Sigmoid colon (tissue), 6 donors: ENCODE measurements at regions not wholly inside any gene's neighbourhood (a gene's known extent, or its start where the extent isn't known, plus 50 kb on each side); places are given as distances from the start of the nearest gene placed in this dataset.

Experiments used
- DNase-seq: peaks from one replicate; pipeline ENCODE4 v3.0.0-alpha.2; 2019
- H3K27ac ChIP-seq, 4 donors: fragments of 200-600 bp; sonication (generic); one replicate each; pipeline ENCODE4 v1.5.1; 2016 to 2019; ENCODE audit warnings: mild to moderate bottlenecking in 1 of 4
- H3K27me3 ChIP-seq, 3 donors: fragments of 200-600 bp; sonication (generic); one replicate each; pipeline ENCODE4 v1.5.1; 2019; ENCODE audit warnings: mild to moderate bottlenecking in 1 of 3
- H3K36me3 ChIP-seq, 4 donors: fragments of 200-600 bp; sonication (generic); one replicate each; pipeline ENCODE4 v1.5.1; 2016 to 2019
- H3K4me1 ChIP-seq, 4 donors: fragments of 200-600 bp; sonication (generic); one replicate each; pipeline ENCODE4 v1.5.1; 2017 to 2019
- H3K4me3 ChIP-seq, 4 donors: fragments of 200-600 bp; sonication (generic); one replicate each; pipeline ENCODE4 v1.5.1; 2017 to 2019; ENCODE audit warnings: mild to moderate bottlenecking in 2 of 4, moderate library complexity in 1 of 4
- H3K9me3 ChIP-seq, 4 donors: fragments of 200-600 bp in 3 of 4; sonication (generic) in 3 of 4; one replicate each; pipeline versions ENCODE4 v1.5.1 to v1.6.1; 2013 to 2019
- CTCF ChIP-seq, 4 experiments: fragments of 450-650 bp in 3 of 4; fragments of 200-600 bp in 1 of 4; IDR thresholded peaks; one replicate each; pipeline ENCODE4 v1.5.1; 2016 to 2019; ENCODE audit warnings: antibody characterized with exemption in 4 of 4, mild to moderate bottlenecking in 3 of 4, moderate library complexity in 2 of 4
- EP300 ChIP-seq, 4 donors: sonication (generic); formaldehyde crosslinking; IDR thresholded peaks; one replicate each; pipeline ENCODE4 v1.6.1; 2017; ENCODE audit warnings: antibody characterized with exemption in 4 of 4
- POLR2A ChIP-seq, 2 donors: fragments of 450-650 bp; IDR thresholded peaks; one replicate each; pipeline ENCODE4 v1.6.1; 2016; ENCODE audit warnings: antibody characterized with exemption in 2 of 2, mild to moderate bottlenecking in 2 of 2, moderate library complexity in 2 of 2
- POLR2AphosphoS5 ChIP-seq, 4 donors: sonication (generic); formaldehyde crosslinking; IDR thresholded peaks; one replicate each; pipeline ENCODE4 v1.6.1; 2017; ENCODE audit warnings: antibody characterized with exemption in 4 of 4
- WGBS, 2 donors: extraction: QIAGEN DNeasy Blood & Tissue Kit; methylation state at CpG; one replicate each; pipeline ENCODE4 v1.1.7; 2013; 5-methylcytosine and 5-hydroxymethylcytosine counted together
- intact Hi-C: fragments of 100-400 bp; cut with DNase I; formaldehyde crosslinking; loops from one replicate; pipeline ENCODE4 v1.15.1; 2023
- donor health status: healthy with polysubstance abuse.
- donor health status: healthy.

DNA sequence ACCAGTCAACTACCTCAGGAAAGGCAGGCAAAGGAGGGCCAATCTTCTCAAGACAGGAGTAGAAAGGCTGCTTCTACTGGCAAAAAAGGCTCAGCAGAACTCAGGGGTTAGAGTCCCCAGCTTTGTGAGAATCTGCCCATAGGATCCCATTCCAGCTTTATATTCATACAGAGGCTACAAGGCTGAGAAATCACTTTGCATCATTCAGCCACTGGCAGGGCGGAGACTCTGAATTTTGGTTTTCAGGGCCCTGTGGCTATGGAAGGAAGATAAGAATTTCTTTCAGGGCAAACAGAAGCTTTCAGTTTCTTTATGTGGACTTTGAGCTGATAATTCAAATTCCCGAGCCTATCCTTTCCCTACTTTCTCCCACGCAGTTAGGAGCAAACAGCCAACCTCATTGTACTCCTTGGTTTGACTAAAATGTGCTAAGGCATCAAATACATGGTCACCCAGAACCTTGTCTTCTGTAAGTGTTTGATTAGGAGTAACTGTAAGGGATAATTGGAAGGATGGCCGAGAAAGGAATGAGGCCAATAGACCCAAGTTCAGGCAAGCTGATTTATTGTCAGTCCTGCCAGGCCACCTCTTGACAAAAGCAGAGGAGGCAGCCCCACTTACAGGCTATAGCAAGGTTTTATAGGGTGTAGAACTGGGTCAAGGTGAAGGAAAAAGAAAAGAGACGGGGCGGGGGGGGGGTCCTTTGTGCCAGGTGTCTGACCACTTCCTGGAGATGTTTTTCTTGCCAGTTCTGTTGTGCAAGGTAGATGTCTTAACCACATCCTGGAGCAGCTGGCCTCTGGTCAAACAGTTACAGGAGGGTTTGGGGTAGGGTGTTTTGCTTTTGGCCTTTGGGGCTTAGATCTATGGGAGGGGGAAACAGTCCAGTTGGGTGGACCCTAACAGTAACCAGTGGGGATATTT lies 165.3 kb upstream of the PPP1R2C start:
- no peaks in the 10 kb centered on the region for H3K4me1 ChIP-seq
- H3K4me3 ChIP-seq = no peak overlapping the region
- H3K36me3 ChIP-seq = no peaks in the 10 kb centered on the region
- no peaks in the 10 kb centered on the region for H3K9me3 ChIP-seq
- no peak for DNase-seq
- WGBS, 2 donors = 18 to 43% methylated on average over 6 of the region's 6 CpGs
- TF ChIP-seq CTCF (IDR thresholded peaks at IDR 0.05) (no peak), POLR2A (IDR thresholded peaks at IDR 0.05) (no peak), EP300 (IDR thresholded peaks at IDR 0.05) (no peak), POLR2AphosphoS5 (IDR thresholded peaks at IDR 0.05) (no peak)
- intact Hi-C loops = no loop called here
- H3K27me3 ChIP-seq = no peaks in the 10 kb centered on the region
- no peak overlapping the region for H3K27ac ChIP-seq

- Histone ChIP-seq H3K27ac (no peak overlapping the region), H3K27me3 (no peaks in the 10 kb centered on the region), H3K9me3 (no peaks in the 10 kb centered on the region), H3K4me1 (no peaks in the 10 kb centered on the region), H3K36me3 (no peaks in the 10 kb centered on the region), H3K4me3 (no peak overlapping the region)
- intact Hi-C loops = no loop called here
- WGBS, 2 donors = 70 to 91% methylated on average over 3 of the region's 3 CpGs
- DNase-seq = no peak
- TF ChIP-seq CTCF (IDR thresholded peaks at IDR 0.05) (no peak), EP300 (IDR thresholded peaks at IDR 0.05) (no peak), POLR2A (IDR thresholded peaks at IDR 0.05) (no peak), POLR2AphosphoS5 (IDR thresholded peaks at IDR 0.05) (no peak)
These were observed 166.5 kb upstream of the PPP1R2C start for GRCh38 chrX:42944381-42944998.

- Histone ChIP-seq H3K4me3 (no peak overlapping the region), H3K27ac (no peak overlapping the region), H3K27me3 (no peaks in the 10 kb centered on the region), H3K4me1 (no peaks in the 10 kb centered on the region), H3K36me3 (no peaks in the 10 kb centered on the region), H3K9me3 (no peaks in the 10 kb centered on the region)
- intact Hi-C loops = no loop called here
- DNase-seq = no peak
- WGBS, 2 donors = 78 to 90% methylated on average over 6 of the region's 6 CpGs
- TF ChIP-seq POLR2A (IDR thresholded peaks at IDR 0.05) = no peak
- TF ChIP-seq POLR2AphosphoS5 (IDR thresholded peaks at IDR 0.05) = no peak
- no peak for TF ChIP-seq EP300 (IDR thresholded peaks at IDR 0.05)
- TF ChIP-seq CTCF (IDR thresholded peaks at IDR 0.05) = no peak
These were observed 168.7 kb upstream of the PPP1R2C start for GRCh38 chrX:42946544-42947194.

- H3K9me3 ChIP-seq = no peaks in the 10 kb centered on the region
- no peak for DNase-seq
- no peaks in the 10 kb centered on the region for H3K4me1 ChIP-seq
- WGBS, 2 donors = 74 to 85% methylated on average over 9 of the region's 9 CpGs
- no peak overlapping the region for H3K27ac ChIP-seq
- H3K36me3 ChIP-seq = no peaks in the 10 kb centered on the region
- no peak overlapping the region for H3K4me3 ChIP-seq
- intact Hi-C loops = no loop called here
- TF ChIP-seq POLR2A (IDR thresholded peaks at IDR 0.05) = no peak
- TF ChIP-seq CTCF (IDR thresholded peaks at IDR 0.05) = no peak
- no peak for TF ChIP-seq POLR2AphosphoS5 (IDR thresholded peaks at IDR 0.05)
- TF ChIP-seq EP300 (IDR thresholded peaks at IDR 0.05) = no peak
- no peaks in the 10 kb centered on the region for H3K27me3 ChIP-seq
These were observed 171.0 kb upstream of the PPP1R2C start for GRCh38 chrX:42948723-42949657.
